ENCODE measurements at regions not wholly inside any gene's neighbourhood (a gene's known extent, or its start where the extent isn't known, plus 50 kb on each side); places are given as distances from the start of the nearest gene placed in this dataset.

DNA sequence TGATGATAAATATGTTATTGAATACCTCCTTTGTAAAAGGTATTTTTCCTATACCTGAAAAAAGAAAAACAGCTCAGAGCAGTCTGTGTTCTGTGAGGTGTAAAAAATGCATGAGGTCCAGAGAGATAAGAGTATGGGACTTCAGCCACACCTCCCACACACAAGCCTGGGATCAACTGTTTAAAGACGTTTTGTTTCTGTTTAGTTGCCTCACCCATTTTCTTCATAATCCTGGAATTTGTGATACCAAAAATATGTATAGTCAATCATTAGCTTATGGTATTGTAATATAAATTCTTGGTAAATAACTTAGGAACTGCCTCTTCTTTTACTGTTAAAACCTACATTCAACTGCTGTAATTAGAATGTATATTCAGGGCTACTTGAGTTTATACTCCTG lies 1322.9 kb upstream of the TMEFF2 start:
- H3K4me3 ChIP-seq (ENCODE audit: insufficient read depth, low read depth, low read length): no peak overlapping the region
- no peaks in the 10 kb centered on the region for H3K27me3 ChIP-seq (ENCODE audit: control insufficient read depth, insufficient read depth, low read length)
- no peak for DNase-seq
- H3K36me3 ChIP-seq (replicated peaks; ENCODE audit: control insufficient read depth, insufficient read depth, low read length): no peaks in the 10 kb centered on the region

DNA sequence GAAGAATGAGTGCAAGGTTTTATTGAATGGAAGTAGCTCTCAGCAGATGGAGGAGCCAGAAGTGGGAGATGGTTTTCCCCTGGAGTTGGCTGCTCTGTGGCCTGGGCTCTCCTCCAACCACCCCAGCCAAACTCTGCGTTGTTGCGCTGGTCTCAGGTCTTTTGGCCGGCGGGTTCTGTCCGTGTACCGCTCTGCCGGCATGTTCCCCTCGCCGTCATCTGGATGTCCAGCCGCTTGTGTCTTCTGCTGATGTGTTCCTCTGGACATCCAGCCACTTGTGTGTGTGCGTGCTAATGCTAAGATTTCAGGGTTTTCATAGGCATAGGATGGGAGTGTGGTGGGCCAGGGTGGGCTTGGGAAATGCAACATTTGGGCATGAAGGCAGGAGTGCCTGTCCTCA lies 1311.3 kb upstream of the TMEFF2 start:
- no peak for DNase-seq
- Histone ChIP-seq H3K27me3 (ENCODE audit: control insufficient read depth, insufficient read depth, low read length) (no peaks in the 10 kb centered on the region), H3K36me3 (replicated peaks; ENCODE audit: control insufficient read depth, insufficient read depth, low read length) (no peaks in the 10 kb centered on the region), H3K4me3 (ENCODE audit: insufficient read depth, low read depth, low read length) (no peak overlapping the region)

DNA sequence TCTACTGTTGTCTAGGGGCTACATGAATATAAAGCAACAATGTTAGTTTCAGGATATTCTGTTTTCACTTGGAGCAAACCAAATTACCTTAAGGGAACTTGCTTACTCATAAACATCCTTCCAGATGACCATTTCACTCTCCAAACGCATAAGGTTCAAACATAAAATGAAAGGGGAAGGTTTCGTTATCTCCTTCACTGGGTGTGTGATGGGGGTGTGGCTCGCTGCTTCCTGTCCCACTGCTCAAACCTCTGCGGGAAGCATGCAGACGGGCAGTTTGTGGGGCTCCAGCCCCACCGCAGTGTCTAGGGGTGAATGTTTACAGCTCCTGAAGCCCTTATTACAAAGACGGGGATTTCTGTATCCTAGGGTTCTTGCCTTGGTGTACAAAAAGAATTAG lies 1310.9 kb upstream of the TMEFF2 start:
- no peaks in the 10 kb centered on the region for H3K27me3 ChIP-seq (ENCODE audit: control insufficient read depth, insufficient read depth, low read length)
- no peaks in the 10 kb centered on the region for H3K36me3 ChIP-seq (replicated peaks; ENCODE audit: control insufficient read depth, insufficient read depth, low read length)
- no peak overlapping the region for H3K4me3 ChIP-seq (ENCODE audit: insufficient read depth, low read depth, low read length)
- DNase-seq: no peak

DNA sequence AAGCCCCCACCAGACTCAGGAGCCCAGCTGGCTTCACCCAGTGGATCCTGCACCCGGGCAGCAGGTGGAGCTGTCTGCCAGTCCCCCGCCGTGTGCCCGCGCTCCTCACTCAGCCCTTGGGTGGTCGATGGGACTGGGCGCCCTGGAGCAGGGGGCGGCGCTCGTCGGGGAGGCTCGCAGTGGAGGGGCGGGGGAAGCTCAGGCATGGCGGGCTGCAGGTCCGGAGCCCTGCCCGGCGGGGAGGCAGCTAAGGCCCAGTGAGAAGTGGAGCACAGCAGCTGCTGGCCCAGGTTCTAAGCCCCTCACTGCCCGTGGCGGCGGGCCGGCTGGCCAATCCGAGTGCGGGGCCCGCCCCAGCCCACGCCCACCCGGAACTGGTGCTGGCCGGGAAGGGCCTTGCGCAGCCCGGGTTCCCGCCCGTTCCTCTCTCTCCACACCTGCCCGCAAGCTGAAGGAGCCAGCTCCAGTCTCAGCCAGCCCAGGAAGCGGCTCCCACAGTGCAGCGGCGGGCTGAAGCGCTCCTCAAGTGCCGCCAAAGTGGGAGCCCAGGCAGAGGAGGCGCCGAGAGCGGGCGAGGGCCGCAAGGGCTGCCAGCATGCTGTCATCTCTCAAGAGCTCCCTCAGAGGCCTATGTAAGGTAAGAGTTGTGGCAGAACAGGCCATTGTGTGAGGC lies 1307.8 kb upstream of the TMEFF2 start:
- DNase-seq: peak; percentile 71
- Histone ChIP-seq H3K4me3 (ENCODE audit: insufficient read depth, low read depth, low read length) (peak overlapping the region; percentile 48), H3K36me3 (replicated peaks; ENCODE audit: control insufficient read depth, insufficient read depth, low read length) (no peaks in the 10 kb centered on the region), H3K27me3 (ENCODE audit: control insufficient read depth, insufficient read depth, low read length) (no peaks in the 10 kb centered on the region)

DNA sequence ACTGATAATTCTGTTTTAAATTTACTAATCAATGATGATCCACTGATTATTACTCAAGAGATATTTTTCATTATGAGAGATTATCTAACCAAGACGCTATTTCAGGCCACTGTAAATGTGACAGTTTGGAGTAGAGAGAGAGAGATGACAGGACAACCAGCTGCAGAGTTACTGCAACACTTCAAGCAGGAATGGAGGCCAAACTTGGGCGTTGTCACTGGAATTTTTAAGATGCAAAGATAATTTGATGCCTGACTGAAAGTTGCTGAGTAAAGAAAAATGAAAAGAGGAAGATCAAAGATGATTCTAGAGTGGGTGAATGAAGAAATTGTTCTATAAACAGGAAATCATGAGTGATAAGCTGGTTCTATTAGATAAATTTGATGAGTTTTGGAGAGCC lies 1302.1 kb upstream of the TMEFF2 start:
- DNase-seq: no peak
- Histone ChIP-seq H3K4me3 (ENCODE audit: insufficient read depth, low read depth, low read length) (no peak overlapping the region), H3K27me3 (ENCODE audit: control insufficient read depth, insufficient read depth, low read length) (no peaks in the 10 kb centered on the region), H3K36me3 (replicated peaks; ENCODE audit: control insufficient read depth, insufficient read depth, low read length) (no peaks in the 10 kb centered on the region)

DNA sequence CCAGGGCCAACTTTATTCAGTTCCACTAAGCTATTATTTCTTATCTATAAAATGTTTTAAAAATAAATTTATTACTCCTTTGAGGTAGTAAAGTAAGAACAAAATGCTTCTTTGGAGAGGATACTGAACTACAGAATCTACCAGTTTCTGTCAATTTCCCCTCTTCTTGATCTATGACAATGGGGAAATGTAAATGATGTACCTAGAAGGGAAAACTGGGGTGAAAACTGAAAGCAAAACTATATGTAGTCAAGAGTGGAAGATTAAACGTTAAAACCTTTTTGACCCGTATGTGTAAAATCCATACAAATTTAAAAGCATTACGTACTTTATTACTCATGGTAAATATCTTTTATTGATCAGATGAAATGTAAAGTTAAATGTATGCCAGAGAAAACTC lies 1287.8 kb upstream of the TMEFF2 start:
- Histone ChIP-seq H3K27me3 (ENCODE audit: control insufficient read depth, insufficient read depth, low read length) (no peaks in the 10 kb centered on the region), H3K36me3 (replicated peaks; ENCODE audit: control insufficient read depth, insufficient read depth, low read length) (no peaks in the 10 kb centered on the region), H3K4me3 (ENCODE audit: insufficient read depth, low read depth, low read length) (no peak overlapping the region)
- no peak for DNase-seq

DNA sequence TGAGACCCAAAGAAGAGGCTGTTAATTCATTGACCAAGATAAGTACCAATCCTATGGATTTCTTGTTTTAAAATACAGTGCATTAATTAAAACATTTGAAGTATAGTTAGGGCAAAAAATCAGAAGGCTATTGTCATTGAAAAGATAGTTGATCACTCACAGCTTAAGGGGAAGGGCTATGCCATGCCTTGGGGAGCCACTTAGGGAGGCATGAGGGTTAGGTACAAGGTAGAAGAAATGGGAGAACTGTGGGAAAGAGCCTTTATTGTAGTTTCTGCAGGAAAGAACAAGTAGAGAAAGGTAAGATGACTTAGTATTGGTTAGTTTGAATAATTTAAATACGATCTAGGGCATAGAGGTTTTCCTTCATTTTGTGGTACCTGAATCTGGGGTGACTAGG lies 1285.5 kb upstream of the TMEFF2 start:
- DNase-seq: no peak
- H3K4me3 ChIP-seq (ENCODE audit: insufficient read depth, low read depth, low read length): no peak overlapping the region
- no peaks in the 10 kb centered on the region for H3K36me3 ChIP-seq (replicated peaks; ENCODE audit: control insufficient read depth, insufficient read depth, low read length)

DNA sequence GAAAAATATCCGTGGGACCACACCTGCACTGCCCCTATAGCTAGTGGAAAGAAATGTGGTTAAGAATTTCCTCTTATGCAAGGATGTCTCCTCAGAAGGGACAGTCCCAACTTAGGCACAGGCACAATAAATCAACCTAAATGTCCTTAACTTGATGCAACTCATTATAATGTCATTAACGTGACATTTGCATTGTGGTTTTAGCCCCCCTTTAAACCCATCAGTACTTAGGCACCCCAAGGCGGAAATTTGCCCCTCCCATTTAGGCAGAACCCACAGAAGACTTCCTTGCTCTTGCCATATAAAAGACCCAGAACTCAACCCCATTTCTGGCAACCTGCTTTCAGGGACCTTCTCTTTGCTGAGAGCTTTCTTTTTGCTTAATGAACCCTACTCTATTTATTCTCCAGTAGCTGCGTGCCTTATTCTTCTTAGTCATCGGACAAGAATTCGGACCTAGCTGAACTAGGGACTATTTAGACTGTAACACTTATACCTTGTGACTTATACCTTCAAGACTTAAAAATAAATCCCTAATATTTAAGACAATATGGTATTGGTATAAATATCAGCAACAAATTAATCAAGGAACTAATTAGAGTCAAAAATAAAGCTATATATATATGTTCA lies 1281.6 kb upstream of the TMEFF2 start:
- Histone ChIP-seq H3K27me3 (ENCODE audit: control insufficient read depth, insufficient read depth, low read length) (no peaks in the 10 kb centered on the region), H3K4me3 (ENCODE audit: insufficient read depth, low read depth, low read length) (no peak overlapping the region), H3K36me3 (replicated peaks; ENCODE audit: control insufficient read depth, insufficient read depth, low read length) (no peaks in the 10 kb centered on the region)
- no peak for DNase-seq

More for the DNA sequence above, 1285.5 kb upstream of the TMEFF2 start:
- H3K27me3 ChIP-seq (ENCODE audit: control insufficient read depth, insufficient read depth, low read length): no peaks in the 10 kb centered on the region

DNA sequence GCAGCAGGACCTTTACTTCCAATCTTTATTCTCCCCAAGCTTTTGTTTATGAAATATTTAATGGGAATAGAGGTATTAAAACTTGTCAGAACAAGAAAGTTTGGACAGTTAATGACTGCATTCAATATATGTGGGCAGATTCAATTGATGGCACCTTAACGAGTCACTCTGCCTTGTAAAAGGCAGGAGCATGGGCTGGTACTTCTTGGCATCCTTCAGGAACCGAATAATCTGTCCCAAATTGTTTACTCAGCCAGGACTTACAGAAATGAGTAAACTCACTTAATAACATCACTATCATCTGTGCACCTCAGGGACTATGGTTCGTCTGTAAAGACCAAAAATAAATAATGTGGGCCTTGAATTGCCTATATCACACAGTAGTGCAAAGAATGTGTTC lies 1280.3 kb upstream of the TMEFF2 start:
- no peak for DNase-seq
- no peaks in the 10 kb centered on the region for H3K27me3 ChIP-seq (ENCODE audit: control insufficient read depth, insufficient read depth, low read length)
- H3K4me3 ChIP-seq (ENCODE audit: insufficient read depth, low read depth, low read length): no peak overlapping the region
- no peaks in the 10 kb centered on the region for H3K36me3 ChIP-seq (replicated peaks; ENCODE audit: control insufficient read depth, insufficient read depth, low read length)

DNA sequence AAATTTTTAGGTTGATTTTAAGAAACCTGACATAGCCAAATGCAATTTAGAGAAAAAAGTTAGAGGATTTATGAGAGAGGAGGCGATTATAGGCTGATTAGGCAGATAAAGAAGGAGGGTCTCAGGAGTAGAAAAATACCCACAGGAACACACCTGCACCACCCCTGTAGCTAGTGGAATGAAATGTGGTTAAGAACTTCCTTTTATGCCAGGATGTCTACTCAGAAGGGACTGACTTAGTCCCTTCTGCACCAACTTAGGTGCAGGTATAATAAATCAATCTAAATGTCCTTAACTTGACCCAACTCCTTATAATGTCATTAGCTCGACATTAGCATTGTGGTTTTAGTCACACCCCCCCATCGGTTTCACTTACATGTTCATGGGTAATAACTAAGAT lies 1274.5 kb upstream of the TMEFF2 start:
- H3K27me3 ChIP-seq (ENCODE audit: control insufficient read depth, insufficient read depth, low read length): no peaks in the 10 kb centered on the region
- DNase-seq: no peak
- H3K36me3 ChIP-seq (replicated peaks; ENCODE audit: control insufficient read depth, insufficient read depth, low read length): no peaks in the 10 kb centered on the region
- H3K4me3 ChIP-seq (ENCODE audit: insufficient read depth, low read depth, low read length): no peak overlapping the region

DNA sequence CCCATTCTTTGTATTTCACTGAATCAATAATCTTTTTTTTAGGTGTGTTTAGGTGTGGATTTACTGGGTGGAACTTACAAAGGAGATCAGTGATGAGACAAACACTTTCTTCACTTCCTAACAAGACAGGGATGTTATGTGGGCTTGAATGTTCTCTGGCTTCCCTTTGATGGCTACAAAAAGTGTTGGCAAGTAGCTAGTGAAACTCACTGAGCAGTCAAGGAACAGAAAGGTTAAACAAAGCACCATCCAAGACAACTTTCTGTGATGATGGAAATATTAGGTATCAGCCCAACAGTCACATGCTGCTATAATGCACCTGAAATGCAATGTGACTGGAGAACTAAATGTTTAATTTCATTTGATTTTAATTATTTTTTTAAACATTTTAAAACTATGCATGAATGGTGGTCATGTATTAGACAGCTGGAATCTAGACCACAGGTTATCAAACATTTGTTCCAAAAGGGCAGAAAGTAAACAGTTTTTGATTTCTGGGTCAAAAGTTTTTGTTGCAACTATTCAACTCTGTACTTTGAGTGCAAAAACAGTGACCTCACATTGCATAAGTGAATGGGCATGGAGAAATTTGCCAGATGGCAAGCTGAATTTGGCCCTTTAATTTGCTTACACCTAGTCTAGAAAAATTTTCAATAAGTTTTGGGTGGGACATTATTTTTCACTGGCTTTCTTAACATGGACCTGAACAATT lies 1272.7 kb upstream of the TMEFF2 start:
- Histone ChIP-seq H3K27me3 (ENCODE audit: control insufficient read depth, insufficient read depth, low read length) (no peaks in the 10 kb centered on the region), H3K4me3 (ENCODE audit: insufficient read depth, low read depth, low read length) (no peak overlapping the region), H3K36me3 (replicated peaks; ENCODE audit: control insufficient read depth, insufficient read depth, low read length) (no peaks in the 10 kb centered on the region)
- no peak for DNase-seq

DNA sequence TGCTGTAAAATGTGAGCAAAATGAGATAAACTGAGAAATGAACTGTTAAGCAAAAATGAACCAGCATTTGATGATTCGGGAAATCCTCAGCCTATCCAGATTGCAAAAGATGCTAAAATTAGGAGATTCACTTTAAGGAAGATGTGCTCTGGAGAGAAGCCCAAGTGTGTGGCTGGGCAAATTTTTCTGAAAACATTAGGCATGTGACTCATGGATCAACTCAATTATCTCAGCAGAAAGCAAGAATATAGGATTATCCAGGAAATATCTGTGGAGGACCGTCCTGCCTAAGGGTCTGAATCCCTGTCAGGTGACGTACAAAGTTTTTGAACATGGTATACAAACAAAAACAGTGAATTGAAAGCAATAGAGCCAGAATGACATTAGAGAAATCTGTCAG lies 1268.3 kb upstream of the TMEFF2 start:
- Histone ChIP-seq H3K4me3 (ENCODE audit: insufficient read depth, low read depth, low read length) (no peak overlapping the region), H3K36me3 (replicated peaks; ENCODE audit: control insufficient read depth, insufficient read depth, low read length) (no peaks in the 10 kb centered on the region), H3K27me3 (ENCODE audit: control insufficient read depth, insufficient read depth, low read length) (no peaks in the 10 kb centered on the region)
- no peak for DNase-seq

DNA sequence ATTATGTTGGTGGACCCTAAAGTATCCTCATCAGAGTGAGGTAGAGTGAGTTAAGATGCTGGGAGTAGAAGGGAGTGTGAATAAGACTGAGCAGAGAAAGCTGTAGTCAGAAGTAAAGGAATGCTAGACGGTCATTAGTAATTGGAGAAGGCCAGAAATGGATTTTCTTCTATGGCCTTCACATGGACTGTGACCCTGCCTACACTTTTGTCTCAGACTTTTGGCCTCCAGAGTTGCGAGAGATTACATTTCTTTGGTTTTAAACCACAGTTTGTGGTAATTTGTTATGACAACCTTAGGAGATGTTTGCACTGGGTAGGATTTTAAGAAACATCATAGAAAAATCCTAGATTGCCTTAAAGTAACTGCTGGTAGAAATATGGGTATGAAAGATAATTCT lies 1267.7 kb upstream of the TMEFF2 start:
- H3K27me3 ChIP-seq (ENCODE audit: control insufficient read depth, insufficient read depth, low read length): no peaks in the 10 kb centered on the region
- DNase-seq: no peak
- no peaks in the 10 kb centered on the region for H3K36me3 ChIP-seq (replicated peaks; ENCODE audit: control insufficient read depth, insufficient read depth, low read length)
- no peak overlapping the region for H3K4me3 ChIP-seq (ENCODE audit: insufficient read depth, low read depth, low read length)

DNA sequence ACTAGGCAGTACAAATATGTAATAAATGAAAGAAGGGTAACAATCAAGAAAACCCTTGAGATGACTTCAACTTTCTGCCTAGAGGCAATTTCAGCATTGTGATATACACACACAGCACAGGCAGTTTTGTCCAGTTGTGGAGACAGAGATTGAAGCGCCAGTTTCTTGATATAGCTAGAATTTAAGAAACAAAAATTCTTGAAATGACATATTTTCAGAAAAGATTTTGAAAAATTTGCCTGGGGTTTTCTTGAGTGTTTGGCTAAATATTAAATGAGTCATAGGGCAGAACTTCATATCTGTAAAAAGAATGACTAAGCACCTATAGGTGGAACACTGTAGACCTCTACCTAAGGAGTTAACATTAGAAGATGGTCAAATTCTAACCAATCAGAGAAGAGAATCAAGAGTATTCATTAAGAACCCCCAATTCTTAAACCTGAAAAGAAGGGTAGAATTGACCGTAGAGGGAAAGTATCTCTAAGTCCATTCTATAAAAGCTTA lies 1266.8 kb upstream of the TMEFF2 start:
- H3K4me3 ChIP-seq (ENCODE audit: insufficient read depth, low read depth, low read length): no peak overlapping the region
- no peaks in the 10 kb centered on the region for H3K36me3 ChIP-seq (replicated peaks; ENCODE audit: control insufficient read depth, insufficient read depth, low read length)
- DNase-seq: no peak
- no peaks in the 10 kb centered on the region for H3K27me3 ChIP-seq (ENCODE audit: control insufficient read depth, insufficient read depth, low read length)

DNA sequence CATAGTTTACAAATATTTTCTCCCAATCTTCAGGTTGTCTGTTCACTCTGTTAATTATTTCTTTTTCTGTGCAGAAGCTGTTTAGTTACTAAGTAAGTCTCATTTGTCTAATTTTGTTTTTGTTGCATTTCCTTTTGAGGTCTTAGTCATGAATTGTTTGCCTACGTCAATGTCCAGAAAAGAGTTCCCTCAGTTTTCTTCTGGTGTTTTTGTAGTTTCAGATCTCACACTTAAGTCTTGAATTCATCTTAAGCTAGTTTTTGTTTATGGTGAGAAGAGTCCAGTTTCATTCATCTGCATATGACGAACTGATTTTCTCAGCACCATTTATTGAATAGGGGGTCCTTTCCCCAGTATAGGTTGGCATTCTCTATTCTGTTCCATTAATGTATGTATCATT lies 1252.2 kb upstream of the TMEFF2 start:
- no peak for DNase-seq
- no peaks in the 10 kb centered on the region for H3K36me3 ChIP-seq (replicated peaks; ENCODE audit: control insufficient read depth, insufficient read depth, low read length)
- no peaks in the 10 kb centered on the region for H3K27me3 ChIP-seq (ENCODE audit: control insufficient read depth, insufficient read depth, low read length)
- H3K4me3 ChIP-seq (ENCODE audit: insufficient read depth, low read depth, low read length): no peak overlapping the region
